Smooth muscle cell of the brain vasculature (primary cell): ENCODE measurements at regions not wholly inside any gene's neighbourhood (a gene's known extent, or its start where the extent isn't known, plus 50 kb on each side); places are given as distances from the start of the nearest gene placed in this dataset.

ENCODE experiments used
- DNase-seq: peaks from one replicate; pipeline ENCODE4 v3.0.0-alpha.2; 2012; ENCODE audit warnings: low read depth, low spot score

DNA sequence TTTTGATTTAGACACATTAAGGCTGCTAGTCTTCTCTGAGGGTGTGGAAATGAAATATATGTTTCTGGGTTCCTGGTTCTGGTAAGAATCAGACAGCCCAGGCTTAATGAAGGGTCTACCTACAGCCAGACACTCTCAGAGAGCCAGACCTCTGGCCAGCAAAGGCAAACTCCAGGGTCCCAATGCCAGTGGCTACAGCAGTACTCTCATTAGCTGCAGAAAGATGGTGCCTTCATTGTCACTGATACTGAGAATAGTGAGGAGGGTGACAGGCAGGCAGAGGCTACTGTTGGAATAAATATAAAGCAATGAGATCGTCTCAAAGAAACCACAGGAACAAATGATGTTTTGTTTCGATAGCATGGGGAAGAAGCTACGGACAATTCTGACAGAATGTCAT, 437.6 kb downstream of the GPM6A start:
- DNase-seq = no peak

DNA sequence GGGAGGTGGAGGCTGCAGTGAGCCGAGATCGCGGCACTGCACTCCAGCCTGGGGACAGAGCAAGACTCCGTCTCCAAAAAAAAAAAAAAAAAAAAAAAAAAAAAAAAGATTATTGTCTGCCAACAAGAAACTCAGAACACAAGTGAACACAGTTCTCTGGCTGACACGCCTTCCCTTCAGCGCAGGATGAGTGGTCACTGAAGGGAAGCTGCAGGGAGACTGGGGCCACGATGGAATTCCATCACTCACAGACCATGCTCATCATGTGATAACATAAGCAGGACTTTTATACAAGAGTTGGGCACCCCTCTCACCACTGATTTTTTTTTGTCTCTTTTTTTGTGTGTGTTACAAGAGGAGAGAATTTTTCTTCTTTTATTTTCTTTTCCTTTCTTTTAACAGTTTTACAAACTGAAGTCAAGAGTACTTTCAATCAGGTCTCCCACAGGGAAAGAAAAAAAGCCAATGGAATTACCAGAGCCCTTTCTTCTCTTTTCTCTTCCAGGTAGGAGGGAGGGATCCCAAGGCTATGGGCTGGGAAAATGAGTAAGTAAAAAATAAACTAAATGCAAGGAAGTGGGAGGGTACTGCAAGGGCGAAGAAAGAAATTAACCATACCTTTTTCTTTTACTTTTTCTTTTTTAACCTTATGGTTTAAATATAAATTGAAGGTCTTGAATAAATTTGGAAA, 435.6 kb downstream of the GPM6A start:
- no peak for DNase-seq

DNA sequence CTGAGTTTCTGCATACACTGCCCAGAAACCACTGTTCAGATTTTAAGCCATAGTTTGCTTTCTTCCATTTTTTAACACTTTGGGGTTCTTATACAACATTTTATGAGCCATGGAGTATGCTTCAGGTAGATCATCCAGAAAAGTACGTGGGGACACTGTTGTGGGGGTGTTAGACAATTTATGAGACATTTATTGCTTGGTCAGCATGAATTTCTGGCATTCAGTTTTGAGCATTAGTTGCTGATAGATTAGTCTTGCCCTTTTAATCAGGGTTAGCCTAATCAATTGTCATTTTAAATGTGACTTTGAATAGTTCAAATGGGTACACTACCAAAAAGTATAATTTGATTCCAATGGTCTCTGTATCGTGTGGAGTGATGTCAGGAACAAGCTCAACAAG, 434.9 kb downstream of the GPM6A start:
- DNase-seq = no peak

DNA sequence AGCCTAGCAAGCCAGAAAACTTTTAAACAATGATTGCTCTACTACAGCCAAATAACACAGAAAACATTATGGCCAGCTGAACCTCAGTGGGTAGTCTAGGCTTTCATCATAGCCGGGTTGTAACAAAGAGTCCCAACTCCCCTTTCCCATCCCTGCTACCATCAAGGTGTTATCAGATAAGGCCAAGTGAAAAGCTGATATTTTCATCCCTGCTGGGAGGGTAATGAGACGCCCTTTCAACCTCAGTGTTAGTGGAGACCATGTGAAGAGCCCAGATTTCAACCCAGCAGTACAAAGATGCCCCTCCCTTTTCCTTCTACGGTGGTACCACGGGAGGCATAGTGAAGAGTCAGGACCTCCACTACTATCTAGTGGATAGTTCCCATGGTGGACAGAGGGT, 433.7 kb downstream of the GPM6A start:
- DNase-seq = no peak

DNA sequence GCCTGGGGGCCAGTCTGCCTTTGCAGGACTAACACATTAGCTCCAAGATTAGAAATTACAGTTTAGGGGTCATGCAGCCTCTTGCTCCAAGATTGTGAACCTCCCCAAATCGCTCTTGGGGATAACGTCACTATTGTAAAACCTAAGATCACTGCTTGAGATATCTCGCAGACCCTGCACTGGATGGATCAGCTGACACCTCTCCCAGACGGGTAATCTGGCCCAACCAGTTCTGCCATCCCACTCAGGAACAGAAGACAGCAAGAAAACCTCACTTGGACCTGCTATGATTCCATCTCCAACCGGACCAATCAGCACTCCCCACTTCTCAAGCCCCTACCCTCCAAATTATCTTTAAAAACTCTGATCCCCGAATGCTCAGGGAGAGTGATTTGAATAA, 431.2 kb downstream of the GPM6A start:
- no peak for DNase-seq

DNA sequence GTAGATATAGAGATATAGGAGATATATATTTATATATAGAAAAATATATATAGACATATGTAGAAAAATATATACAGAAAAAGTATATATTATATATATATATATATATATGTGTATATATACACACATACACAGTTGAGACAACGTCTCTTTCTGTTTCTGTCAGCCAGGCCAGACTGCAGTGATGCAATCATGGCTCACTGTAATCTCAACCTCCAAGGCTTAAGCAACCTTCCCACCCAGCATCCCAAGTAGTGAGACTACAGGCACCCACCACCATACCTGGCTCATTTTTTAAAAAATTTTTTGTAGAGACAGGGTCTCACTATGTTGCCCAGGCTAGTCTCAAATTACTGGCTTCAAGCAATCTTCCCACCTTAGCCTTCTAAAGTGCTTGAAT, 426.3 kb downstream of the GPM6A start:
- DNase-seq = no peak

DNA sequence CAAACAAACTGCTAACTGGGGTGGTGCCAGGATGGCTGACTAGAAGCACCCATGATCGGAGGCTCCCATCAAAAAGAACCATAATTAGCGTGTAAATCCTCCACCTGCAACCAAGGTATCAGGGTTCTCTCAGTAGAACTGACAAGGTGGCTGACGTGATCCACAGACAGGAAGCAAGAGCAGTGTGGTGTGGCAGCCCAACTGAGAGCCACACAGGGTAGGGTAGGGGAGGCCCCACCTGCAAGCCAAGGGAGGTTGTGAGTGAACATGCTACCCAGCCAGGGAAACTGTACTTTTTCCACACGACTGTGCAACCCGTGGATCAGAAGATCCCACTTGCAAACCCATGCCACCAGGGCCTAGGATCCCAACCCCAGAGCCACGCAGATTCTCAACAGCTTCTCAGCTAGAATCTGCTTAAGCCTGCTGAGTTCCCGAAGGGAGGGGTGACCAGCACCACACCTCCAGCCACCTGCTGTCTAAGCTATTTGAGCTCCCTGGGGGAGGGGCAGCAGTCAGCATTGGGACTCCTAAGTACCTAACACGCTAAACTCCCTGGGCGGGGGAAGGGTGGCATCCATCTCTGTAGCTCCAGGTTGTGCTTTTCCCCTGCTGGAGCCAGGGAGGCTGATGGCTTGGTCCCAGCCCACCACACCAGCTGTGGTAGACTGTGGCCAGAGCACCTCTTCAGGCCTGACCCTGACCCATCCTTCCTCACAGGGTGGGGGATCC, 425.1 kb downstream of the GPM6A start:
- no peak for DNase-seq

DNA sequence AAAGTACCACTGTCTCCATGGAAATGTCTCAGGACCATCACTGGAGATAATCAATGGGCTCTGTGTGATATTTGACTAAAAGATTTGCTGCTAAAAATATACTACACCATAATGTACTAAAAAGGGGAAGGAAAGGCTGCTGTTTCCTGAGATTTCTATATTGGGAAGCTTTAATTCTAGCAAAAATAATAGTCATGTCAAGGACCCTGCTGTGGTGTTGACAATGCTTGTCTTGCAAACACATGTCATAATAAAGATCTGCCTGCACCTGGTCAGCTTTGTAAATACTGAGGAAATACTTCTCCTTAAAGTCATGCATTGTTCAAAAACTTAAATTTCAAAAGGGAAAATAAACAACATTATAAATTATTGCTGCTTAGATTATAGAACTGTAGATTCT, 417.9 kb downstream of the GPM6A start:
- DNase-seq = no peak

DNA sequence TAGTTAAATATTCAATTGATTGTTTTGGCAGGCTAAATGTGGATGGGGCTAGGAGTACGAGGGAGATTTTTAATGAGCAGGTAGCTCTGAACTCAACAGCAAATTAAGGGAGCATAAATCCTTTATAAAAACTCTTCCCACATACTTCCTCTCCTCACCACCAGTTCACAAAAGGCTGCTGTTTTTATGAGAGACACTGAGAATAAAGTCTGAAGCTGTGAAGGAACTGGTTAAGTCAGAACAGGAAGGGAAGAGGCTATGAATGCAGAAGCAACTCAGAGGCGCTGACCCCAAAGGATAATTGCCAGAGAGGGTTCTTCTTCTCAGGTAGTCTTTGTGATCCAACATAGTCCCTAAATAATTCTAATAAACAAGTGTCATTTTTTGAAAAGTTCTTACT, 406.1 kb downstream of the GPM6A start:
- no peak for DNase-seq

DNA sequence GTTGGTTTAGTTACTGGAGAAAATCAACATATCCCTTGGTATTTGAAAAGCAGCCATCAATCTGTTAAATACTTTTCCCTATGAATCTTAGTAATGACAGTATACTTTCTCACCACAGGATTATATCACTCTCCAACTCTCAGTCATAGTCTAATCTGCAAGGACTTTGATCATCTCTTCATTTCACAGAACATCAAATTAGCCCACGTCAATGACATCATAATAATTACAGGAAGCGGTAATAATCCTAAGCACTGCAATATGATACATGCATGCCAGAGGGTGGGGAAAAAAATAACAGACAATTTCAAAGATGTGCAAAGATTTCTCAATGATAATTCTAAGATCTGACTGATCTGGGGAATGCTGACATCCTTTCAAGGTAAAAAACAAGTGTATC, 404.1 kb downstream of the GPM6A start:
- no peak for DNase-seq

DNA sequence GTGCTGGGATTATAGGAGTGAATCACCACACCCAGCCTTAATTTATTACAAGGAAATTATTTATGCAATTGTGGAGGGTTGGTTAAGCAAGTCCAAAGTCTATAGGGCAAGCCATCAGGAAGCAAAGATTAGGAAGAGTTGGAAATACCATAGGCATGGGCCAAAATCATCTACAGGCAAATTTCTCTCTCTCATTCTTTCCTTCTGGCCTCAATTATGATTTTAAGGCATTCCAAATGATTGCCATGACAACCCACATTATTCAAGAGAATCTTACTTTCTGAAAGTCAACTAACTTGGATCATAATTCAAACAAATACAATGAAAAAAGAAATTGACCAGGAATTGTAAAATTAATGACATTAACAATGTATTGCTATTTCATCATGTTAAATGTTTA, 400.8 kb downstream of the GPM6A start:
- no peak for DNase-seq

DNA sequence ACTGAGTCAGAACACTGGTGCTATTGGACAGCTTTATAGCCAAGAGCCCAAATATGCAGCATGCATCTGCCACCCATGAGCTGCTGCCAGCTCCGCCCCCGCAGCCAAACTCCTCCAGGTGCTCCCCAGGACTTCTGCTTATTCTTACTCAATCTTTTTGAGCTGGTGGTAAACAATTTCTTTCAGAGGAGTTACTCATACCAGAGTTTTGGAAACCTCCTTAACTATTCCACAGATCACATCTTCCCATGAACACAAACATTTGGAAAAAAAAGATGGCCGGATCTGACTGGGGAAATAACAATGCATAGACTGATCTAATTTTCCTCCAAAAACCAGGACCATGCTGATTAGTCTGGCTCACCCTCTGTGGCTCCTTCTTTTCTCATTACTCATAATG, 399.9 kb downstream of the GPM6A start:
- no peak for DNase-seq

DNA sequence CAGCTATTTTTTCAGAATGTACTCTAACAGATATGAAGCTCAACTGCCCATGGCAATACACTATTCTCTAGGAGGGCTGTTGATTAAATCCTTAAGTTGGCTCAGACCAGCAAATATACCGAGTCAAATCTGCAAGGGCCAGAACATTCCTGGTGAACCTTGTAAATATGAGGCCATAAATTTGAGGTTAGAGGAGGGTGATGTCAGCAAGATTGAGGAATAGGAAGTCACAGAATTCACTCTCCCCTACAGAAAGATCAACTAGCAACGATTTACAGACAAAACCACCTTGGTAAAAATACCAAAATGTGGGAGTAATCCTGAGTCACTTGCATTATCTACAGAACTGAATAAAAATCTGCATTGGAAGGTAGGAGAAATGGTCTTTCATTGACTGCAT, 399.3 kb downstream of the GPM6A start:
- DNase-seq = no peak

DNA sequence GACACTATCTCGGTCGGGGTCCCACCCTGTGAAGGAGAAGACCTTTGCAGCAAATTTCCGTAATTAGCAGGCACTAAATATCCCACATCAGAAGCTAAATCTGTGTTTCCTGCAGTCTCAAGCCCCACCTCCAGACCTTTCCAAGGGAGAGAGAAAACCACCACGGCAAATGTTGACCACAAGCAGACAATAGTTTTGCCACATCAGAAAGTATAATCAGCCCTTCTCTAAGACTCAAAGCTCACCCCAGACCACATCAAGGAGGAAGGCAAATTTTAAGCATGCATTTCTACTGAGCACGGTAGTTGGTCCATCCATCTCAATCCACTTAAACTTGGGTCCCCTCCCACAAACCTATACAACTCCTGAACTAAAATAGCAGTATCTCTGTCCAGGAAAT, 398.5 kb downstream of the GPM6A start:
- no peak for DNase-seq

DNA sequence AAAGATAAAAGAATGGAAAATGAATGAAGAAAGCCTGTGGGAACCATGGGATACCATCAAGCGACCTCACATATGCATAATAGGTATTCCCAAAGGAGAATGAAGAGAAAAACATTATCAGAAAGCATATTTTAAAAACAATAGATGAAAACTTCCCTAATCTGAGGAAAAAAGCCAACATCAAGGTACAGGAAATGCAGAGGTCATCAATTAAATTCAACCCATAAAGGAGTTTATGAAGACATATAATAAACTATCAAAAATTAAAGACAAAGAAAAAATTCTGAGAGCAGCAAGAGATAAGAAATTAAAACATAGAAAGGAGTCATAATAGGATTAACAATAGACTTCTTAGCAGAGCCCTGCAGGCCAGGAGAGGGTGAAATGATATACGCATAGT, 397.5 kb downstream of the GPM6A start:
- DNase-seq = no peak

DNA sequence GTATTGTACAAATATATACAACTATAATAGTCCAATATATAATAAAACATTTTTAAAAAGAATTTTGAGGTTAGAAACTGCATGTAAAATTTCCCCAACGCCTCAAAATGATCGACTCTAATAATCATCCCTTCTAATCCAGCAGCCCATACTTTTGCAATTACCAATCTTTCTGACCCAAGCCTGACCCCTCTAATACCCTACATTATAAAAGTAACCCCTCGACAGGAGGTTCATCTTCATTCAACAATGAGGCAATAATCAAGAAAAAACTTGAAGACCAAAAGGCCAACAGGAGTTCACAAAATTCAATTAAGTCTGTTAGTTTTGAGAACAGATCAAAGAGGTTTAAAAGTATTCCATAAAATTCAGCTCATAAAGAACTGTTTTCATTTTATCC, 393.5 kb downstream of the GPM6A start:
- DNase-seq = no peak

DNA sequence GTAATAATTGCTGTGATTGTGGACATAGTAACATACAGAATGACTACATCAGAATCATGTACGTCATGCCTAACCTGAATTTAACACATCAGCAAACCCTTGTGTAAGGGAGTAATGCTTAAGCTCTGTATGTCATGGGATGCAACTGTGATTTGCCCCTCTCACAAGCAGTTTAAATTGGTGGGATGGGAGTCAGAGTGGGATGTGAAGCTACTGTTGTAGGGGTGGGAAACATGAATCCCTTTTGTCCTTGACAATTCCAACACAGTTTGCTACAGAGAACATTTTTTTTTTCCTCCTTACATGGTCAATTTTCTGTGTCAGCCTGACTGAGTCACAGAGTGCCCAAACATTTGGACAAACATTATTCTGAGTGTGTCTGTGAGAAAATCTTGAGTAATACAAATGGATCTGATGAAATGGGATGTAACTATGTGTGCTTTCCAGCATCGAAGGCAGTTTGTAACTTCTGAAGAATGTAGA, 392.8 kb downstream of the GPM6A start:
- peak; percentile 49 for DNase-seq

DNA sequence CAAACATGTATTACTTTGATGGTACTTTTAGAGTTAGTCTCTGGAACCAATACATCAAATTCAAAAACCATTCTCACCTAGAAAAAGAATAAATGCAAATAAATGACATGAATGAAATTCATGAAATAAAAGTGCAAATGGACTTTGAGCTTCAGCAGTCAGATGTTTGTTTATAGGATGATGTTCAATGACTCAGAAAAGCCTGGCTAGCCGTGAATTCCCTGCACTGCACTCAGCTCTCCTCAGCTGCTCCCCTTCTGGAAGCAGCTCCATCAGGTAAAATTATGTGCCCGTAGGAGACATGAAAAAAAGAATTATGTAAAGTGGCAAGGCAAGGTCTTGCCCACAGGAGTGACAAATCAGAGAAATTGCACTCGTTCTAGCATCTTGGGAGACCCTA, 390.6 kb downstream of the GPM6A start:
- DNase-seq = no peak

DNA sequence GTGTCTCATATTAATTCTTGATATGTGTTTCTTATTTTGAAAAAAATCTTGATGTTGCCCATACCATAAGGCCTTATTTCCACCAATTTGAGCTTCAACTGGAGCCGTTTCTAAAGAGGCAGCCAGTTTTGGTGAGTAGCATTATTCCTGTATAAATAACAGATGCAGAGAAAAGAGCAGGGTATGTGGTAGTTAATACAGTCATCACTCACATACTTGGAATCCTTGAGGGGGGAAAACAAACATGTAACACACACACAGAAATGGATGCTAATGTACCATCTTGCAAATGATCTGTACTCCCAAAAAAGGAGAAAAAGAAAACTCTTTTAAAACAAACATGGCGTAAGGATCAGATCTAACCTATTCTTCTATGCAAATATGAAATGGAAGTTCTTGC, 389.7 kb downstream of the GPM6A start:
- DNase-seq = no peak

DNA sequence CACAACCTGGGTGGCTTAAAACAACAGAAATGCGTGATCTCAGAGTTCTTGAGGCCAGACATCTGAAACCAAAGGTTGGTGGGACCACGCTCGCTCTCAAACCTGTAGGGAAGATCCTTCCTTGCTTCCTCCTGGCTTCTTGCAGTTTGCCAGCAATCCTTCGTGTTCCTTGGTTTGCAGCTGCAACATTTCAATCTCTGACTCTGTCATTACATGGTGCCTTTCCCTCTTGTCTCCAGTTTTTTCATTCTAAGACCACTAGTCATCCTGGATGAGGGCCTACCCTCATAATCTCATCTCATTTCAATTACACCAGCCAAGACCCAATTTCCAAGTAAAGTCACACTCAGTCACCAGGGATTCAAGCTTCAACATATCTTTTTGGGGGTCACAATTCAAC, 388.0 kb downstream of the GPM6A start:
- no peak for DNase-seq

DNA sequence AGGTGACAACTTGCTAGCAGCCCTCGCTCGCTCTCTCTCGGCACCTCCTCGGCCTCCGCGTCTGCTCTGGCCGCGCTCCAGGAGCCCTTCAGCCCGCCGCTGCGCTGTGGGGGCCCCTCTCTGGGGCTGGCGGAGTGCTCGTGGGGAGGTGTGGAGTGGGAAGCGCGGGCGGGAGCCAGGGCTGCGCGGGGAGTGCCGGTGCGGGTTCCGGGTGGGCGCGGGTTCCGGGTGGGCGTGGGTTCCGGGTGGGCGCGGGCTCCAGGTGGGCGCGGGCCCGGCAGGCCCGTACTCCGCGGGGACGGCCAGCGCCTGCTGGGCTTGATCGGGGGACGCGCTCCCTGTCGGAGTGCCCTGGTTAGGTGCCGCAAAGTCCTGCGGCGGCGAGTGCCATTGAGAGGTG, 384.3 kb downstream of the GPM6A start:
- DNase-seq = no peak

DNA sequence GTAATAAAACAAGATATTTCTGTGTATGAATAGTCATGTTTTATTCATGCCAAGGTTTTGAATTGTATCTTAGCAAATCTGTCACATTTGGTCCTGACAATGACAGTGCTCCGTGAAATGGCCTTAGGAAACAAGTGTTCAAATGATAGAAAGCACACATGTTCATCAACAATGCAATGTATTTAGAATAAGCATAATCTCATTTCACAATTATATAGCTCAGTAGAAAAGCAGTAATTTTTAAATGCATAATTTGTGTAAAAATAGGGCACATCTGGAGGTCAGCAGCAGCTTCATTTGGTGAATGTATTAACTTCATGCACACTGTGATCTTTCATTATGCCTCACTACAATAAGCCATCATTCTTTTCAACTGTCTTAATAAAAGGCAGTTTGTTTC, 380.4 kb downstream of the GPM6A start:
- no peak for DNase-seq

DNA sequence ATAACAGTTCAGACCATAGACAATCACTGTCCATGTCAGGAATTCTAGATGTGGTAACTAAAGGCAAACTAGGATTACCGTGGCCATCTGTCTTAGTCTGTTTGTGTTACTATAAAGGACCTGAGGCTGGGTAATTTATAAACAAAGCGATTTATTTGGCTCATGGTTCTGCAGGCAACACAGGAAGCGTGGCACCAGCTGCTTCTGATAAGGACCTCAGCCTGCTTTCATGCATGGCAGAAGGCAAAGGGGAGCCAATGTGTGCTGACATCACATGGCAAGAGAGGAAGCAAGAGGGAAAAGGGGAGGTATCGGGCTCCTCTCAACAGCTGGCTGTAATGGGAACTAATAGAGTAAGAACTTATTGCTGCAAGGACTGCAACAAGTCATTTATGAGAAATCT, 376.7 kb downstream of the GPM6A start:
- DNase-seq = no peak

DNA sequence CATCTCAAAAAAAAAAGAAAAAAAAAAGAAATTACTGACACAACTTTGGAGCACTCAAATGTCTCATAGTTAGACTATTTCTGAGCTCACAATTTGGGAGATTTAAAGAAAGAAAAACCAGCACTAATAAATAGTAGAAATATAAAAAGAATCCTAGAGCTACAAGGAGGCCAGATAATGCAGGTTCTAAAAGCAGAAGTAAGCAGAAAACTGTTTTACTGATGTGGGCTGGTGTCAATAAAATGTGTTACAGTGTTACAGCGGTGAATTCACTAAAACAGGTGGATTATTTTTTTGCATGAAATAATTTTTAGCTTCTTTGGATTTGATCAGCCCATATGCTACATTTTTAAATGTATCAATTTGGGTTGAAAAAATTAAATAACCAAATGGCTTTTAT, 375.9 kb downstream of the GPM6A start:
- DNase-seq = no peak
